HG03432 (cell line): ENCODE measurements at regions not wholly inside any gene's neighbourhood (a gene's known extent, or its start where the extent isn't known, plus 50 kb on each side); places are given as distances from the start of the nearest gene placed in this dataset.
"Not testable (repeated sequence)": the region's sequence is repeated elsewhere in the genome, so short reads cannot be mapped to it uniquely, and the experiment has no call there.

Experiments used
- ATAC-seq: cut with Tn5 transposase; IDR thresholded peaks from one replicate; pipeline ENCODE4 v1.9.1; 2021; ENCODE audit warnings: mild to moderate bottlenecking, moderate library complexity; ENCODE audit not compliant: unreplicated experiment

GRCh38 chr5:86129009-86129408 is 488.7 kb upstream of the COX7C start:
- no peak for ATAC-seq

GRCh38 chr5:86137297-86137696 is 480.4 kb upstream of the COX7C start:
- ATAC-seq: no peak

GRCh38 chr5:86143837-86144236 is 473.9 kb upstream of the COX7C start:
- no peak for ATAC-seq

GRCh38 chr5:86152988-86153560 is 464.7 kb upstream of the COX7C start:
- ATAC-seq: no peak

- no peak for ATAC-seq
Observed at GRCh38 chr5:86155796-86156195, 461.9 kb upstream of the COX7C start.

GRCh38 chr5:86170194-86170593 is 447.5 kb upstream of the COX7C start:
- ATAC-seq: no peak

- ATAC-seq: peak; percentile 98
Observed at GRCh38 chr5:86175224-86175623, 442.5 kb upstream of the COX7C start.

GRCh38 chr5:86199287-86199686 is 418.5 kb upstream of the COX7C start:
- no peak for ATAC-seq

GRCh38 chr5:86228147-86228546 is 389.6 kb upstream of the COX7C start:
- no peak for ATAC-seq

- no peak for ATAC-seq
Observed at GRCh38 chr5:86232246-86232645, 385.5 kb upstream of the COX7C start.

GRCh38 chr5:86244153-86244552 is 373.6 kb upstream of the COX7C start:
- ATAC-seq: no peak

GRCh38 chr5:86257871-86258270 is 359.9 kb upstream of the COX7C start:
- no peak for ATAC-seq

GRCh38 chr5:86284400-86285190 is 333.1 kb upstream of the COX7C start:
- not testable (repeated sequence) for ATAC-seq

GRCh38 chr5:86287437-86287836 is 330.3 kb upstream of the COX7C start:
- not testable (repeated sequence) for ATAC-seq

- not testable (repeated sequence) for ATAC-seq
Observed at GRCh38 chr5:86289786-86290185, 328.0 kb upstream of the COX7C start.

GRCh38 chr5:86292811-86293210 is 324.9 kb upstream of the COX7C start:
- ATAC-seq: not testable (repeated sequence)

- ATAC-seq: not testable (repeated sequence)
Observed at GRCh38 chr5:86302643-86303042, 315.1 kb upstream of the COX7C start.

GRCh38 chr5:86305050-86305449 is 312.7 kb upstream of the COX7C start:
- peak; percentile 81 for ATAC-seq

- no peak for ATAC-seq
Observed at GRCh38 chr5:86314951-86315350, 302.8 kb upstream of the COX7C start.

- no peak for ATAC-seq
Observed at GRCh38 chr5:86320266-86320665, 297.5 kb upstream of the COX7C start.

- no peak for ATAC-seq
Observed at GRCh38 chr5:86329318-86329717, 288.4 kb upstream of the COX7C start.

- ATAC-seq: no peak
Observed at GRCh38 chr5:86330736-86331135, 287.0 kb upstream of the COX7C start.

- ATAC-seq: no peak
Observed at GRCh38 chr5:86332851-86333250, 284.9 kb upstream of the COX7C start.
